H1 (cell line): ENCODE measurements at regions not wholly inside any gene's neighbourhood (a gene's known extent, or its start where the extent isn't known, plus 50 kb on each side); places are given as distances from the start of the nearest gene placed in this dataset.

ENCODE experiments used
- CTCF ChIA-PET: fragments of 300-600 bp; sonication (Branson Sonifier 250); formaldehyde crosslinking; loops from one replicate; lab custom pipeline; 2021; ENCODE audit not compliant: partially characterized antibody; lab: Charles Lee
- POLR2A ChIA-PET: fragments of 300-600 bp; sonication (Branson Sonifier 250); formaldehyde crosslinking; loops from one replicate; lab custom pipeline; 2021; ENCODE audit warnings: inconsistent platforms; ENCODE audit not compliant: partially characterized antibody; lab: Charles Lee
- DNase-seq, 2 experiments: peaks; one replicate each; pipeline versions ENCODE4 v3.0.0 to v3.0.0-alpha.2; 2010 to 2022; ENCODE audit warnings: low spot score in 2 of 2, low read depth in 1 of 2, mixed read lengths in 1 of 2
- FAIRE-seq: peaks from 2 replicates; lab custom pipeline; 2011; peaks lifted over from hg19 to GRCh38; lab: Jason Lieb, UNC
- H2AFZ ChIP-seq: 2 replicates; pipeline ENCODE4 v1.8.1; 2012; ENCODE audit warnings: low read length, inconsistent platforms
- H2AK5ac ChIP-seq: 2 replicates; pipeline ENCODE4 v1.6.1; 2013; ENCODE audit warnings: low read depth, low read length
- H2BK120ac ChIP-seq: replicated peaks from 2 replicates; pipeline ENCODE3; 2013; ENCODE audit warnings: low read depth, low read length, inconsistent platforms
- H2BK12ac ChIP-seq: 2 replicates; pipeline ENCODE4 v1.6.1; 2013; ENCODE audit warnings: low read depth, low read length
- H2BK15ac ChIP-seq: 2 replicates; pipeline ENCODE4 v1.6.1; 2013; ENCODE audit warnings: low read length
- H2BK20ac ChIP-seq: 2 replicates; pipeline ENCODE4 v1.6.1; 2013; ENCODE audit warnings: low read length
- H2BK5ac ChIP-seq: 2 replicates; pipeline ENCODE4 v1.6.1; 2013; ENCODE audit warnings: low read depth, low read length
- H3K14ac ChIP-seq: 2 replicates; pipeline ENCODE4 v1.6.1; 2013; ENCODE audit warnings: inconsistent platforms; ENCODE audit not compliant: insufficient read length
- H3K18ac ChIP-seq: 2 replicates; pipeline ENCODE4 v1.6.1; 2013; ENCODE audit warnings: low read length; ENCODE audit errors: extremely low read depth
- H3K23ac ChIP-seq: 2 replicates; pipeline ENCODE4 v1.6.1; 2013; ENCODE audit warnings: inconsistent platforms; ENCODE audit not compliant: insufficient read length
- H3K23me2 ChIP-seq: 2 replicates; pipeline ENCODE4 v1.6.1; 2013; ENCODE audit warnings: low read depth, low read length
- H3K27ac ChIP-seq: 2 replicates; pipeline ENCODE4 v1.6.1; 2011; ENCODE audit warnings: low read depth, low read length, inconsistent platforms
- H3K27me3 ChIP-seq, 4 experiments: replicated peaks in 1 of 4; 1 replicate in 1 of 4; 2 replicates in 3 of 4; pipeline versions ENCODE4 v1.6.1 to v1.8.1; 2011 to 2013; ENCODE audit warnings: low read length in 3 of 4, mild to moderate bottlenecking in 3 of 4, inconsistent platforms in 2 of 4, mixed read lengths in 2 of 4, moderate library complexity in 1 of 4; ENCODE audit not compliant: control insufficient read depth in 3 of 4, insufficient read depth in 3 of 4; ENCODE audit errors: extremely low read depth in 1 of 4
- H3K36me3 ChIP-seq, 4 experiments: 2 replicates each; pipeline versions ENCODE4 v1.6.1 to v1.8.1; 2011 to 2013; ENCODE audit warnings: mild to moderate bottlenecking in 4 of 4, low read length in 3 of 4, moderate library complexity in 2 of 4, control low read depth in 1 of 4, inconsistent platforms in 1 of 4; ENCODE audit not compliant: insufficient read depth in 4 of 4, control insufficient read depth in 2 of 4
- H3K4ac ChIP-seq: replicated peaks from 2 replicates; pipeline ENCODE3; 2013; ENCODE audit warnings: low read length, low read depth, mixed read lengths, inconsistent platforms; ENCODE audit not compliant: insufficient read length
- H3K4me1 ChIP-seq, 4 experiments: replicated peaks in 1 of 4; 1 replicate in 1 of 4; 2 replicates in 3 of 4; pipeline versions ENCODE4 v1.6.1 to v1.8.1; 2011 to 2013; ENCODE audit warnings: low read length in 3 of 4, inconsistent platforms in 2 of 4, mixed read lengths in 1 of 4; ENCODE audit not compliant: insufficient read depth in 4 of 4, control insufficient read depth in 3 of 4
- H3K4me2 ChIP-seq, 2 experiments: 2 replicates each; pipeline versions ENCODE4 v1.6.1 to v1.8.1; 2011 to 2013; ENCODE audit warnings: low read depth in 2 of 2, low read length in 2 of 2, control low read depth in 1 of 2, inconsistent platforms in 1 of 2, mild to moderate bottlenecking in 1 of 2; ENCODE audit not compliant: insufficient read depth in 1 of 2
- H3K4me3 ChIP-seq, 4 experiments: fragments of 200-600, 300-600 bp in 1 of 4; sonication (generic), shearing (Covaris generic), sonication (Bioruptor Twin) in 1 of 4; 2 replicates each; pipeline versions ENCODE4 v1.5.1 to v1.8.1; 2011 to 2016; ENCODE audit warnings: low read length in 4 of 4, low read depth in 3 of 4, control low read depth in 2 of 4, inconsistent platforms in 2 of 4, mild to moderate bottlenecking in 2 of 4, mixed read lengths in 1 of 4, moderate library complexity in 1 of 4; ENCODE audit not compliant: insufficient read depth in 2 of 4; ENCODE audit errors: extremely low read depth in 1 of 4
- H3K56ac ChIP-seq: replicated peaks from 2 replicates; pipeline ENCODE3; 2013; ENCODE audit warnings: low read depth, mild to moderate bottlenecking, mixed read lengths, low read length, inconsistent platforms; ENCODE audit not compliant: insufficient read length
- H3K79me1 ChIP-seq: 2 replicates; pipeline ENCODE4 v1.6.1; 2013; ENCODE audit warnings: low read depth, low read length, control low read depth
- H3K79me2 ChIP-seq, 2 experiments: 2 replicates each; pipeline versions ENCODE4 v1.6.1 to v1.8.1; 2012 to 2013; ENCODE audit warnings: low read length in 2 of 2, mild to moderate bottlenecking in 2 of 2, inconsistent platforms in 1 of 2; ENCODE audit not compliant: insufficient read depth in 2 of 2, control insufficient read depth in 1 of 2
- H3K9ac ChIP-seq, 4 experiments: replicated peaks in 1 of 4; 1 replicate in 1 of 4; 2 replicates in 3 of 4; pipeline versions ENCODE4 v1.6.1 to v1.8.1; 2011 to 2013; ENCODE audit warnings: low read depth in 3 of 4, low read length in 3 of 4, control low read depth in 2 of 4, mild to moderate bottlenecking in 2 of 4, moderate library complexity in 2 of 4, inconsistent platforms in 1 of 4; ENCODE audit errors: extremely low read depth in 1 of 4
- H3K9me3 ChIP-seq, 2 experiments: 2 replicates each; pipeline versions ENCODE4 v1.6.1 to v1.8.1; 2012 to 2013; ENCODE audit warnings: mild to moderate bottlenecking in 2 of 2, moderate library complexity in 2 of 2, control low read depth in 1 of 2, inconsistent platforms in 1 of 2, low read depth in 1 of 2, low read length in 1 of 2, mixed read lengths in 1 of 2; ENCODE audit not compliant: insufficient read depth in 2 of 2
- H4K20me1 ChIP-seq, 2 experiments: replicated peaks in 1 of 2; 2 replicates each; pipeline versions ENCODE3 to v1.8.1; 2011 to 2013; ENCODE audit warnings: inconsistent platforms in 2 of 2, low read length in 2 of 2, mild to moderate bottlenecking in 1 of 2; ENCODE audit not compliant: insufficient read depth in 2 of 2, control insufficient read depth in 1 of 2
- H4K5ac ChIP-seq: 2 replicates; pipeline ENCODE4 v1.6.1; 2013; ENCODE audit warnings: low read length, low read depth, mixed read lengths, inconsistent platforms; ENCODE audit not compliant: insufficient read length
- H4K8ac ChIP-seq: 2 replicates; pipeline ENCODE4 v1.8.0; 2013; ENCODE audit warnings: mild to moderate bottlenecking, moderate library complexity, low read length, inconsistent platforms; ENCODE audit not compliant: insufficient read depth; ENCODE audit errors: extremely low read depth
- H4K91ac ChIP-seq: replicated peaks from 2 replicates; pipeline ENCODE3; 2013; ENCODE audit warnings: low read length, mixed read lengths, inconsistent platforms; ENCODE audit not compliant: insufficient read length
- CEBPB ChIP-seq: IDR thresholded peaks from 2 replicates; pipeline ENCODE4 v1.6.1; 2012; ENCODE audit warnings: low read depth, low read length
- JUND ChIP-seq: IDR thresholded peaks from 2 replicates; pipeline ENCODE4 v1.6.1; 2011; ENCODE audit warnings: mild to moderate bottlenecking, improper control_type of control experiment, low read length
- NANOG ChIP-seq: IDR thresholded peaks from 2 replicates; pipeline ENCODE4 v1.6.1; 2011; ENCODE audit warnings: low read length, low read depth, mild to moderate bottlenecking, inconsistent platforms; ENCODE audit not compliant: insufficient read depth, poor library complexity, severe bottlenecking

DNA sequence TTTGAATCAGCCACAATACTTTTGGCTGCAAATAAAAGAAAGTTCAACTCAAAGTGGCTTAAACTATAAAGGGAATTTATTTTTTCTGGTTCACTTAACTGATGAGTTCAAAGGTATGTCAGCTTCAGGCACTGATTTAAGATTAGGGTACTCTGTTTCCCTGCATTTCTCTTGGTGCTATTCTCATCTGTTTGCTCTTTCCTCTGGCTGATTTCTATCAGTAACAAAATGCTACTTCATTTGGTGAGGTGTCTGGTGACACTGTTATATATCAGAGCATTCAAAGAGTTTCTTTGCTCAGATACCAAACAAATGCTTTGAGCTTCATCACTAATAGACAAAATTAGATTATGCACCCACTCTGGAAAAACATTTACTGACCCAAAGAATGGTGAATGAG lies 65.9 kb upstream of the HTR4 start:
- Histone ChIP-seq H2BK5ac (no peak overlapping the region), H3K23ac (no peak overlapping the region), H2BK120ac (no peak overlapping the region), H4K8ac (no peak overlapping the region), H3K4ac (no peak overlapping the region), H3K9ac (no peak overlapping the region), H3K27ac (no peak overlapping the region), H3K79me1 (no peaks in the 10 kb centered on the region), H3K4me3 (no peak overlapping the region), H3K27me3 (no peaks in the 10 kb centered on the region), H4K91ac (no peak overlapping the region), H2BK15ac (no peak overlapping the region), H2AFZ (no peak overlapping the region), H3K14ac (no peak overlapping the region), H3K36me3 (no peaks in the 10 kb centered on the region), H4K5ac (no peak overlapping the region), H3K18ac (no peak overlapping the region), H3K9me3 (no peaks in the 10 kb centered on the region), H3K4me1 (peaks cover 0 to 3% (median 0%) of the 10 kb centered on the region in 4 experiments; a peak in 1 of 7 replicates), H4K20me1 (no peaks in the 10 kb centered on the region), H3K56ac (no peak overlapping the region), H2AK5ac (no peak overlapping the region), H3K23me2 (no peaks in the 10 kb centered on the region), H3K4me2 (no peak overlapping the region), H2BK12ac (no peak overlapping the region), H2BK20ac (no peak overlapping the region), H3K79me2 (no peaks in the 10 kb centered on the region)
- POLR2A ChIA-PET, result no interaction called here
- DNase-seq, result no peak
- TF ChIP-seq JUND, result no peak
- TF ChIP-seq CEBPB, result no peak
- TF ChIP-seq NANOG, result no peak
- no peak for FAIRE-seq
- CTCF ChIA-PET, result interaction anchor here (0.8 to 8.0 kb wide), 3 partner anchors 12 to 238 kb away, joined by 3 to 73 read pairs (median 4); no protein-coding TSS in a partner anchor
